Smooth muscle cell of the brain vasculature (primary cell): ENCODE measurements at regions not wholly inside any gene's neighbourhood (a gene's known extent, or its start where the extent isn't known, plus 50 kb on each side); places are given as distances from the start of the nearest gene placed in this dataset.
A peak's percentile ranks its signal among the peaks of the same experiment; 100 is the strongest.
"Not testable (repeated sequence)": the region's sequence is repeated elsewhere in the genome, so short reads cannot be mapped to it uniquely, and the experiment has no call there.

Experiments used
- DNase-seq: peaks from one replicate; pipeline ENCODE4 v3.0.0-alpha.2; 2012; ENCODE audit warnings: low read depth, low spot score

DNA sequence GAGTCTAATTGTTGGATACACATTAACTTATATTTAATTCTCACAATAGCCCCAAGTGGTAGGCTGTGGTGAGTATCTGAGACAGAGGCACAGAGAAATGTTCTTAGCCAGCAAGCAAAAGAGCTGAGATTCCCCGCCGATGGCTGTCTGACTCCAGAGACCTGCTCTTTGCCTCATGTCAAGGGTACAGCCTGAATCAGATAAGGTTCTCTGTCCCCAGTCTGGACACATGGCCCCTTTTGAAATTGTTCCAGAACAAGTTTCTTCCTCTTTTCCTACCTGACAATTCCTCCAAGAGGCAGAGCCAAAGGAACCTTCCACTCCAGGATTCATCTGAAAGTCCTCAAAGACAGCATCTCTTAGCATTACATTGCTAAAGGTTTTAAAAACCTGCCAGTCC lies 512.9 kb upstream of the TNP1 start:
- no peak for DNase-seq

- no peak for DNase-seq
Measured at GRCh38 chr2:217371781-217372213, 511.9 kb upstream of the TNP1 start.

- no peak for DNase-seq
Measured at GRCh38 chr2:217370391-217370790, 510.5 kb upstream of the TNP1 start.

DNA sequence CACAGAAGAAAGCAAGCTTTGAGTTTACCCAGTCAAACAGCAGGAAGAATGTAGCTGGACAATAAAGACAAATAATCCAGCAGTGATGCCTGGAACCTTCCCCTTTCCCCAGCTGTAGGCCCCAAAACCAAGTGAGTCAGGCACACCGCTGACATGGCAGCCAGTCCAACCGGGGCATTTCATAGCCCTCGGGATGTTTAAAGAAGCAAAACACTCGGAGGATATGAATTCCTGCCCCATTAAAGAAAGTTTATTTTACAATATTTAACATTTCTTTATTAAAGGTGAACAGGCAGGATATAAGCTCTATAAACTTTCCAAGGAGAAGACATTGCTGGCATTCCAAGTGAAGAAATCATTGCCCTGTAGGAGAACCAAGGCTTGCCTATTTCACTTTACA lies 507.6 kb upstream of the TNP1 start:
- DNase-seq = no peak

DNA sequence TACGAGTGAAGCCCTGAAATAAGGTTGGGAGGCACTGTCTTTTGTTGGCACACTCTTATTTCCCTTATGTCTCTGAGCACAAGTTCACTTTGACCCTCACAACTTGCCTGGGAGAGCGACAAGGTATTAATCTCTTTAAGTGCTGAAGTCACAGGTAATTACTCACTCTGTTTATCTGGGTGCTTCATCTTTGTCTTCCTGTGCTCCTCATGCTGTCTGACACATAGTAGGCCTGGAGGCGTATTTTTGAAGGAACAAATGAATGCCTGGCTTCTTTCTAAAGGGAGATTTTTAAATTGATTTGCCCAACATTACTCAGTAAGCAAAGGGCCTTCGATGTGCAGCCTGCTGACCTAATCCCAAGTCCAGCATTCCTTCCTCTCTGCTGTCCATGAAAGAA lies 507.1 kb upstream of the TNP1 start:
- DNase-seq = no peak

DNA sequence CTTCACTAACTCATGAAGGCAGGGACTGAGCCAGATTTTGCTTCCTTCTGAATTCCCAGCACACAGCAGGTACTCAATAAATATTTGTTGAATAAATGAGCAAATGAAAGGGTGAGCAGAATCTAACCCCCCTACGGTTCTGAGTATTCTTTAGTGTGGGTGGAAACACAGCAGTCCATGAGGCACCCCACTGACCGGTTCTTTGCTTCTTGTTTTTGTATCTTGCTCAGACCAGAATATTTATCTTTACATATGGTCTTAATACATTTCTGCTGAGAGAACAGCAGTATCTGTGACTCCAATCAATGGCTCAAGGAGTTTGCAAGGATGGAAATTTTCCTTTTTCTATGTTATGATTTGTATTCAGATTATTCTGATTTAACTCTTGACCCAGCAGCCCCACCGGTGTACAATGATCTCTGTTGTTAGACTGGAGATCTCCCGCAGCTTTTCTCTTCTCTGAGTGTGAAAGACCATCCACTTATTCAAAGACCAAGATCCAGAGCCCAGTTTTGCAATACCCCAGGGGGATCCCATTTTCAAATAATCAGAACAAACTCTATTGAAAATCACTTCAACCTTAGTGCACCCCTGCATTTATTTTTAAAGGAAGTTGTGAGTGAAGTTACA lies 506.5 kb upstream of the TNP1 start:
- peak; percentile 93 for DNase-seq

DNA sequence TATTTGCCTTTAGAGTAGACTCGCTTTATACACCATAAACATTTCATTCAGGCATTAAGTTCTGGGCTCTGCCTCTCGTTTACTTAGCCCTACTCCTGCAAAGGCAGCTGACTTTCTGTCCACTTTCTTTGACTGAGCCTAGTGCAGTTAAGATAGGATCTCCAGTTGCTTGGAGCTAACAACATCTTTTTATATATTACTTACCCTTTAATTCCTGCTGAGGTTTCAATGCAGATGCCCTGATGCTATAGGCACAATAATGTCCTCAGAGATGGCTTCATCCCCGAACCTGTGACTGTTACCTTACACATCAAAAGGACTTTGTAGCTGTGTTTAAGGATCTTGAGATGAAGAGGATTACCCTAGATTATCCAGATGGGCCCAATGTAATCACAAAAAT lies 505.8 kb upstream of the TNP1 start:
- DNase-seq = no peak

DNA sequence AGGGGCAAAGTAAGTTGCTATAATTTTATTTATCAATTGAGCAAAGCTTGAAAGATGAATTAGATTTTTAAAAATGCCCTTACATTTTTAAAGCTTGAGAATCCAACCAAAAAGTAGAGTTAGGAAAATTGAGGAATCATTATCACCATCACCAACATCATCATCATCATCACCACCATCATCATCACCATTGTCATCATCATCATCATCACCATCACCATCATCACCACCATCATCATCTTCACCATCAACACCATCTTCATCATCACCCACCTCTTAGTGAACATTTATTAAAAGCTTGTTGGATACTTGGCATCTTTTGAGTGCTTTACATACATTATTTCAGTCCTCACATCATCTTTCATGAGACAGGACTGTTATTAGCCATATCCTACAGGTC lies 504.4 kb upstream of the TNP1 start:
- DNase-seq = no peak

- no peak for DNase-seq
Measured at GRCh38 chr2:217363470-217363869, 503.6 kb upstream of the TNP1 start.

GRCh38 chr2:217362710-217363109 lies 502.8 kb upstream of the TNP1 start:
- DNase-seq = no peak

DNA sequence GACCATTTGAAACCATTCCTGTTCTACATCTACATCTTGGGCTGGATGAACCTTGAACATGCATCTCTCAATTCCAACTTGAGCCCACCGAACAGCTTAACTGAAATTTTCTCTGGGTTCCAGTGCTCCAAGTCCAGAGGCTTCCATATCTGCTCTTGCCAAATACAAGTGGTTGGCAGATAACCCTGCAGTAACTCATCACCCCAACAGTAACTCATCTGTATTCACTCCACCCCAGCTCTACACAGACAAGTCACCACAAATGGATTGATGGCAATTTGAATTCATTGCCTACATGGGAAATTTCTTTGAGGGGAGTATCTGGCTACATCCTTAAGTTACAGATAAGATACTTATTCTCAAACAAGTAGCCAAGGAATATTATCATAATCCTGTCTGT lies 502.4 kb upstream of the TNP1 start:
- DNase-seq = no peak

DNA sequence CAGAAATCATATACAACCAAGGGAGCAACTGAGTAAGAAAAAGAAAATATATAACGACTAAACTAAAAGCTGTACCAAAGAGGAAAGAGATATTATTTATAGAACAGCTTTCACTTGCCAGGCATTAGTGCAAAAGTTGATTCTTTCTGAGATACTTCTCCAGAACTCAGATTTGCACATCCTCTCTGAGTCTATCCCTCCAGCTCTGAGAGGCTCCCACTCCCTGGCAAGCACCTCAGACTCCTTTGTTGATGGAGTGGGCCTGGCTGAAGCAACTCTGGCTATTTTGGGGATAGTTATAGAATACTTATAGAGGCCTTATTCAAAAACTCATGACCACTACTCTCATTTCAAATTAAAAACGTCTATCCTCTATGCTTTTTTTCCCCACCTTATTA lies 501.6 kb upstream of the TNP1 start:
- no peak for DNase-seq

DNA sequence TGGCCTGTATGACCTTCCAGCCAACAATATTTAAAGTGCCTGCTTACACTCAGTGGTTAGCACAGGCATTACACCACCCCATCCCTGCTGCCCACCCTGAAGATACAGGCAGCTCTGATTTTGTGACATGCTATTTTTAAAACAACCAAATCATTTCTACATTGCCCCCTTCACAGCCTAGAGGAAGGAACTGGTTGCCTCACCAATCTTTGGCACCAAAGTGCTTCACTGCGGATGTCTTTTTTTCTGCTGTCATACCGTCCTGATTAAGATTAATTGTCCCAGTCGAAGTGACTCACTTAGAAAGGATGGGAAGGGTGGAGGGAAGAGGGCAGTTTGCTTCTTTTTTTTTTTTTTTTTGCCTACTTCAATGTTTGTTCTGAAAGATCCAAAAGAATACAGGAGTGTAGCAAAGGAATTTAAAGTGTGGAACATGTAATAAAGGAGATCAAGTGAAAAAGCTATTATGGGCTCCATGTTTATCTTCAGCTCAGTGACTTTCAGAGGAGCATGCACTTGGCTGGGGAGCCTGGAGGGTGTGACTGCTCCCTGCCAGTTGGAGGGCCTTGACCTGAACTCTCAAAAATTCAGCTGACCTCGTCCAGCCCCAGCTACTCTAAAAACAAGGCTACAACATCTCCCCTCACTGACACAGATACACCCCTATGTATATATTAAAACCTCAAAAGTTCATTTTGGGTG lies 501.1 kb upstream of the TNP1 start:
- DNase-seq = no peak

- no peak for DNase-seq
Measured at GRCh38 chr2:217360111-217360510, 500.2 kb upstream of the TNP1 start.

- no peak for DNase-seq
Measured at GRCh38 chr2:217357886-217358620, 498.2 kb upstream of the TNP1 start.

DNA sequence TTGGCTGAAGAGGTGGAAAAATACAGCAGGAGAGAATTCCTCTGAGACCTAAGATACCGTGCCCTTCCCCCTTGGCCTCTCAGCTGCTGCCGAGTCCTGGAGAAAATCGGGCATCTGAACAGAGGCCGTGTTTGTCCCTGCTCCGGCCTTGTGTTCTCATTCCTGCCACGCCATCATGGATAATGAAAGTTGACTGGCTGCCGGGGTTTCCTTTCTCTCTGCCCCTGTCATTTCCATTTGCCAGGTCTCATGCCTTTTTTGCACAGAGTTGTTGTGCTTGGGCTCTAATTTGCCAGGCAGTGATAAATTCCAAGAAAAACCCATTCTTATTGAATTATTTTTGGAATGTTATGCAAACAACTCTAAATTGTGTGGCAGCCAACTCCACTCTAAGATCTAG lies 496.9 kb upstream of the TNP1 start:
- no peak for DNase-seq

DNA sequence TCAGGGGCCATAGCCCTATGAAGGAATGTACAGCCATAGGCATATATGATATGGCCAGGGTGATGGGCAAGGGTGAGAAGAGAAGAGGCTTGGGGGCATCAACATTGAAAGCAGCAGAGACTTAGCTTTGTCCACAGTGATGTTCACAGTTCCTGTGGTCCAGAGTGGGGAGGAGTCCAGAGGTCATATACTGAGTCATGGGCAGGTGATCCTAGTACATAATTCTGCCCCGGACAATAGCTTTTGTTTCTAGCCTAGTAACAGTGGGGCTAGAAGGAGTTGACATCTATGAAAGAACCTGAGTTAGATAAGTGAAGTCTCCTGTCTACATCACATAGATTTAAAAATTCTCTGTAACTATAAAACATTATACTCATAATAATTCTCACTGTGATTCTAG lies 496.3 kb upstream of the TNP1 start:
- DNase-seq = no peak

DNA sequence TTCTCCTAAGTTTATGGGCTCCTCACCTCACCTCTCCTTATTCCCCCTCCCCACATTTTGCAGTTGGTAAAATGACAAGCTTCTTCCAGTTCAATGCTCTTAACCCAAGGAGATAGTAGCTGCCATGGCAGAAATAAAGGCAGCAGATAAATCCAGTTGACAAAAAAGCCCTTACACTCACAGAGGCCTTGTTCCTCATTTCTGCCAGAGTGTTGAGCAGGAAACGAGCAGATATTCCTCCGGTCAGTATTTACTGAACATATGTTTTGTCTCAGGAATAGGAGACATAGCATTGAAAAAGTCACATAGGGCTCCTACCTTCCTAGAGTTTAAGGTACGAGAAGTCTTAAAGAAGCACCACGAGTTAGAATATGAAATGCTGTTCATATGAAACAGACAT lies 493.7 kb upstream of the TNP1 start:
- DNase-seq = no peak

- DNase-seq = no peak
Measured at GRCh38 chr2:217351378-217351777, 491.5 kb upstream of the TNP1 start.

GRCh38 chr2:217349251-217349650 lies 489.4 kb upstream of the TNP1 start:
- DNase-seq = no peak

DNA sequence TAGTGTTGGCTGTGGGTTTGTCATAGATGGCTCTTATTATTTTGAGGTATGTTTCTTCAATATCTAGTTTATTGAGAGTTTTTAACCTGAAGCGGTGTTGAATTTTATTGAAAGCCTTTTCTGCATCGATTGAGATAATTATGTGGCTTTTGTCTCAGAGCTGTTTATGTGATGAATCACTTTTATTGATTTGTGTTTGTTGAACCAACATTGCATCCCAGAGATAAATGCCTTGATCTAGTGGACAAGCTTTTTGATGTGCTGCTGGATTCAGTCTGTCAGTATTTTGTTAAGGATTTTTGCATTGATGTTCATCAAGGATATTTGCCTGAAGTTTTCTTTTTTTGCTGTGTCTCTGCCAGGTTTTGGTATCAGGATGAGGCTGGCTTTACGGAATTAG lies 487.8 kb upstream of the TNP1 start:
- not testable (repeated sequence) for DNase-seq

GRCh38 chr2:217346043-217346442 lies 486.2 kb upstream of the TNP1 start:
- DNase-seq = not testable (repeated sequence)

DNA sequence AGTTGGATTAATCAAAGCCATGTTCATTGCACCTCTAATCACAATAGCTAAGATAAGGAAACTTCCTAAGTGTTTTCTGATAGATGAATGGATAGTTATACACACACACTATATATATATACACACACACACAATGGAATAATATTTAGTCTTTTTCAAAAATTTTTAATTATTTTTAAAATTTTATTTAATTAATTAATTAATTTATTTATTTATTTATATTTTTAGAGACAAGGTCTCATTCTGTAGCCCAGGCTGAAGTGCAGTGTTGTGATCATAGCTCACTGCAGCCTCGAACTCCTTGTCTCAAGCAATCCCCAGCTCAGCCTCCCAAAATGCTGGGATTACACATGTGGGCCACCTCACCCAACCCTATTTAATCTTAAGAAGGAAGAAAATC lies 481.0 kb upstream of the TNP1 start:
- DNase-seq = no peak
